ENCODE measurements at regions not wholly inside any gene's neighbourhood (a gene's known extent, or its start where the extent isn't known, plus 50 kb on each side); places are given as distances from the start of the nearest gene placed in this dataset.

- no peak for TF ChIP-seq CTCF (IDR thresholded peaks at IDR 0.05)
- TF ChIP-seq EZH2 (IDR thresholded peaks at IDR 0.05; ENCODE audit: borderline replicate concordance, insufficient read depth, low read depth, low read length, poor library complexity, severe bottlenecking), result no peak
Measured at GRCh38 chr2:134164306-134164705, 89.6 kb upstream of the MGAT5 start.
